ENCODE measurements at regions not wholly inside any gene's neighbourhood (a gene's known extent, or its start where the extent isn't known, plus 50 kb on each side); places are given as distances from the start of the nearest gene placed in this dataset.

DNA sequence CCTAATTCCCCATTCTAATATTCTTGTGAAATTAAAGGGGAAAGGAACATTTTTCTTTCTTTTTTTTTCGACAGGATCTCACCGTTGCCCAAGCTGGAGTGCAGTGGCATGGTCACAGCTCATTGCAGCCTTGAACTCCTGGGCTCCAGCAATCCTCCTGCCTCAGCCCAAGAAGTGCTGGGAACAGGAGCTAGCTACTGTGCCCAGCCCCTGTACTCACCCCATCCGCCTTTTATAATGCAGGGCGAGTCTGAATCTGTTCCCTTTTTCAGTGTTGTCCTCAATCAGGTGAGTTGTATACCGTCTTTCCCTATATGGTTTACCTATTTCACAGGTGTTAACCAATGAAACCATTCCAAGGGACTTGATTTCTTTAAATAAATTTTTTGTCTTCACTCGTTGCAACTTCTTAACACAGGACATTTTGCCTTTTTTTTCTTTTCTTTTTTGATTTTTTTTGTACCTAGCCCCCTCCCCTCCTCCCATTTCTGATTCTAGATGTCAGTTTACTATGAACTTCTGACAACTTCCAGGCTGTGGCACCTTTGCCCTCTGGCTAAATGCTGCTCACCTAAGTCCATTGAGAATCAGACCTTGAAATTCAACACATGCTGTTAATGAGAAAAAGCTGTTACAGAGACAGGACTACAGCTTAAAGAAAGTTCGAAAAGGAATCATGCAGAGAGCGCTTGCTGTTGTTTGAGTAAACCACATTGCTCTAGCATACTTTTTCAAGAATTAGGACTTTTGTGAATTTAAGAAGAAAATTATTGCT, 562.1 kb upstream of the KLF12 start:
- Histone ChIP-seq H3K9ac (ENCODE audit: low read length in 3 of 3) (no peak overlapping the region), H3K4me3 (ENCODE audit: low read length in 3 of 3) (no peak overlapping the region), H3K27ac (ENCODE audit: low read depth in 2 of 2, low read length in 2 of 2) (no peak overlapping the region), H3K4me1 (ENCODE audit: control insufficient read depth in 2 of 3, insufficient read depth in 2 of 3, low read depth in 1 of 3, low read length in 3 of 3) (peaks cover 0 to 3% (median 0%) of the 10 kb centered on the region in 3 donors), H3K9me3 (ENCODE audit: control insufficient read depth in 2 of 3, insufficient read depth in 1 of 3, low read length in 3 of 3) (no peaks in the 10 kb centered on the region), H3K27me3 (ENCODE audit: control insufficient read depth, insufficient read depth, low read length) (no peaks in the 10 kb centered on the region), H3K36me3 (ENCODE audit: control insufficient read depth in 2 of 3, insufficient read depth in 3 of 3, low read length in 3 of 3) (no peaks in the 10 kb centered on the region)
- intact Hi-C loops (cut with DNase I), result no loop called here
- no peak for TF ChIP-seq CTCF (IDR thresholded peaks at IDR 0.05; ENCODE audit: borderline replicate concordance, extremely low read depth, insufficient read depth)
- FAIRE-seq, result no peak
- DNase-seq, result peak in 2 of 5 donors; percentile 32 to 36

DNA sequence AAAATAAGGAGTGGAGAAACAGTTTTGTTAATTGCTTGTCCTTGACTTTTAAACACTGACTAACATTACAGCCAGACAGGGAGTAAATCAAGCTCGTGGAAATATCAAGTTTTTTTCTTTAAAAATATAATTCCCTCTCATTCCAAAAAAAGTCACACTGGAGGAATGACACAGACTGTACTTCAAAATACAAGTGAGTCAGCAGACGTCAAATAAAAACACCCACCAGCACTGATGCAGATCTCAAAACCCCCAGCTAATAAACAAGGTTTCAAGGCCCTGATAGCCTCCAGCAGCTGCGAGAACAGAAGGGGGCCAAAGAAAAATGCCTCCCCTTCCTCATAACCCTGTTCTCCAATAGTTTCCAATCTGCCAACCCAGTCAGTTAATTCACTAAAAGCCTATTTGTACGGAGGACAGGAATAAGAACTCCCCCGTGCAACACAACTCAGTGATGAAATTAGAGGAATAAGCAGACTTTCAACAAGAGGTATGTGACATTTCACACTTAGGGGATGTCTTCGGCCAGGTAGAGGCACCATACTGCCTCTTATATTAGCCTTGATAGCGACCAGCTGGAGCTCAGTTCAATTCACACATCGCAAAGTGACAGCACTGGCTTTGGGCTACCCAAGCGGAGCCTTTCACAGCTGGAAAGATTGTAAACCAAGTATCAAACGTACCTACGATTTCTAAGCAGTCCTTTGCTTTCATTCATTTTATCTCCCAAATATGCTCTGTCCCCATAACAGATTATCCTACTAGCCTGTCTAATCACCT, 561.0 kb upstream of the KLF12 start:
- Histone ChIP-seq H3K9me3 (ENCODE audit: control insufficient read depth in 2 of 3, insufficient read depth in 1 of 3, low read length in 3 of 3) (no peaks in the 10 kb centered on the region), H3K27me3 (ENCODE audit: control insufficient read depth, insufficient read depth, low read length) (no peaks in the 10 kb centered on the region), H3K4me3 (ENCODE audit: low read length in 3 of 3) (no peak overlapping the region), H3K27ac (ENCODE audit: low read depth in 2 of 2, low read length in 2 of 2) (no peak overlapping the region), H3K9ac (ENCODE audit: low read length in 3 of 3) (no peak overlapping the region), H3K36me3 (ENCODE audit: control insufficient read depth in 2 of 3, insufficient read depth in 3 of 3, low read length in 3 of 3) (no peaks in the 10 kb centered on the region), H3K4me1 (ENCODE audit: control insufficient read depth in 2 of 3, insufficient read depth in 2 of 3, low read depth in 1 of 3, low read length in 3 of 3) (peaks cover 0 to 3% (median 0%) of the 10 kb centered on the region in 3 donors)
- FAIRE-seq (no peak), DNase-seq (peak in 2 of 5 donors; percentile 26 to 48)
- TF ChIP-seq CTCF (IDR thresholded peaks at IDR 0.05; ENCODE audit: borderline replicate concordance, extremely low read depth, insufficient read depth), result no peak
- intact Hi-C loops (cut with DNase I), result no loop called here

GRCh38 chr13:74687442-74688182, 553.4 kb upstream of the KLF12 start:
- TF ChIP-seq CTCF (IDR thresholded peaks at IDR 0.05; ENCODE audit: borderline replicate concordance, extremely low read depth, insufficient read depth), result no peak
- Histone ChIP-seq H3K9ac (ENCODE audit: low read length in 3 of 3) (no peak overlapping the region), H3K9me3 (ENCODE audit: control insufficient read depth in 2 of 3, insufficient read depth in 1 of 3, low read length in 3 of 3) (no peaks in the 10 kb centered on the region), H3K36me3 (ENCODE audit: control insufficient read depth in 2 of 3, insufficient read depth in 3 of 3, low read length in 3 of 3) (no peaks in the 10 kb centered on the region), H3K27me3 (ENCODE audit: control insufficient read depth, insufficient read depth, low read length) (no peaks in the 10 kb centered on the region), H3K27ac (ENCODE audit: low read depth in 2 of 2, low read length in 2 of 2) (no peak overlapping the region), H3K4me1 (ENCODE audit: control insufficient read depth in 2 of 3, insufficient read depth in 2 of 3, low read depth in 1 of 3, low read length in 3 of 3) (no peaks in the 10 kb centered on the region), H3K4me3 (ENCODE audit: low read length in 3 of 3) (no peak overlapping the region)
- no peak for FAIRE-seq
- intact Hi-C loops (cut with DNase I), result no loop called here
- DNase-seq, result peak in 3 of 5 donors; percentile 15 to 61 (median 54)
